ENCODE measurements at regions not wholly inside any gene's neighbourhood (a gene's known extent, or its start where the extent isn't known, plus 50 kb on each side); places are given as distances from the start of the nearest gene placed in this dataset.

DNA sequence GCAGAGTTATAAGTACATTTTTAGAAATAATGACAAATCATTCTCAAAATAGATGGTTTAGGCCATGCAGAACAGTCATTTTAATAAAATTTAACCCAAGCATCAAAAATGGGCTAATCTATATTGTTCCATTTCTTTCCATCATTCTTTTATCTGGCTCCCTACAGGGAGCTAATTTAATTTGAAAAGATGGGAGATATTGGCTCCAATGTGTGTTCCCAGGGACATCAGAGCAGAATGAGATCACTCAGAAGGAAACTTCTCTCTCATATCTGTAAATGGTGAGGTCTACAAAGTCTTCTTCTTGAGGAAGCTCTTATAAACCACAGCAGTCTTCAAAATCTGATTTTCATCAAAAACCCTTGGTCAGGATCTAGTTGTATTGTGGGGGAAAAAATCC lies 119.4 kb upstream of the RAB6C start:
- 0 out of 2 replicates have a peak, but pooled peaks cover 3% of the 10 kb centered on the region for H3K27me3 ChIP-seq (ENCODE audit: low read length)
- H3K9ac ChIP-seq (ENCODE audit: low read length): no peak overlapping the region
- no peaks in the 10 kb centered on the region for H3K36me3 ChIP-seq (ENCODE audit: insufficient read depth, low read length)
- no peaks in the 10 kb centered on the region for H3K4me1 ChIP-seq (ENCODE audit: low read length)
- no peaks in the 10 kb centered on the region for H3K79me2 ChIP-seq (ENCODE audit: low read length)
- no peak overlapping the region for H3K4me2 ChIP-seq (ENCODE audit: low read depth, low read length, poor library complexity, severe bottlenecking)
- no peak overlapping the region for H3K27ac ChIP-seq (ENCODE audit: low read length)
- DNase-seq: no peak
- no peak overlapping the region for H2AFZ ChIP-seq (ENCODE audit: low read length)
- no peaks in the 10 kb centered on the region for H4K20me1 ChIP-seq (ENCODE audit: insufficient read depth, low read depth, low read length)
- H3K9me2 ChIP-seq (replicated peaks; ENCODE audit: insufficient read depth, low read length): no peaks in the 10 kb centered on the region
- H3K9me3 ChIP-seq (ENCODE audit: low read length): no peaks in the 10 kb centered on the region
- H3K4me3 ChIP-seq (ENCODE audit: low read length): no peak overlapping the region

DNA sequence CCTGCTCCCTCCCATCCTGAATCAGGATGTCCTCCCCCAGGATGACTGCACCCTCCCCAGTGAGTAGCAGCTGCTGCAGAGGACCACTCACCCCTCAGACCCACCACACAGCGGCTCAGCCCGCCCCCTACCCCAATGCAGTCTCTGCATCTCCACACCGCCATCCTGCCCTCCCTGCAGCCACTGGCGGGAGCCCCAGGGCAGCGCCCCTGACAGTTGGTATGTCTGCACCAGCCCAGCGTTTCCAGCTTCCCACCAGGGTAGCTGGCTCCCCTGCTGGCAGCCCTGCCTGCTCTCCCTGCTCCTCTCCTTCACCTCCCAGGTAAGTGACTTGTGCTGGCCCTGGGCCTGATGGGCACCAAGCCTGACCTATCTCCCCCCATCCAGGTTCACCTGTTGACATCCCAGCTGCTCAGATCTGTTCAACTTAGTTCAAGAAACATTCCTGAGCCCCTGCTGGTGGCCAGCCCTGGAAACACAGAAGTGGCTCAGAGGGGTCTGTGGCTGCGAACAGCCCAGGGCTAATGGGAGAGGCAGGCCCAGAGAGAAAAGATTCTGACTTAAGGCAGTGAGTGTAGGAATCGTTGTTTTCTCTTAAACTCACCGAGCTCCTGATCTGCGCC lies 117.7 kb upstream of the RAB6C start:
- Histone ChIP-seq H3K9ac (ENCODE audit: low read length) (no peak overlapping the region), H3K4me3 (ENCODE audit: low read length) (no peak overlapping the region), H3K79me2 (ENCODE audit: low read length) (no peaks in the 10 kb centered on the region), H3K4me1 (ENCODE audit: low read length) (no peaks in the 10 kb centered on the region), H3K4me2 (ENCODE audit: low read depth, low read length, poor library complexity, severe bottlenecking) (no peak overlapping the region), H2AFZ (ENCODE audit: low read length) (no peak overlapping the region), H3K27ac (ENCODE audit: low read length) (no peak overlapping the region), H3K36me3 (ENCODE audit: insufficient read depth, low read length) (no peaks in the 10 kb centered on the region), H4K20me1 (ENCODE audit: insufficient read depth, low read depth, low read length) (no peaks in the 10 kb centered on the region), H3K9me2 (replicated peaks; ENCODE audit: insufficient read depth, low read length) (no peaks in the 10 kb centered on the region), H3K9me3 (ENCODE audit: low read length) (no peaks in the 10 kb centered on the region), H3K27me3 (ENCODE audit: low read length) (0 out of 2 replicates have a peak, but pooled peaks cover 3% of the 10 kb centered on the region)
- DNase-seq: no peak

DNA sequence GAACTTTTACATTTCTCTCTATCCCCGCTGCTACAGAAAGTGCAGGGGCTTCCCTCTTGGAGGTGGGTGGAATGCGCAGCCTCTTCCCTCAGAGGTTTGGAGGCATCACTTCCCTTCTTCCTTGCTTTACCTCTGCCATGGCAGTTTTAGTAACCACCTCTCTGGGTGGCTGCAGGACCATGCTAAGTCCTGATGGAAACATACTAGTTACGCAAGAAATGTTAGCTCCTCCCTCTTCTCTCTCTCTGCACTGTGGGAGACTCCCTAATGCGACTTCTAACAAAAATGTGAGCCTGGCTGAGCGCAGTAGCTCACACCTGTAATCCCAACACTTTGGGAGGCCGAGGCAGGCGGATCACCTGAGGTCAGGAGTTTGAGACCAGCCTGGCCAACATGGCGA lies 116.8 kb upstream of the RAB6C start:
- Histone ChIP-seq H3K9me3 (ENCODE audit: low read length) (no peaks in the 10 kb centered on the region), H3K36me3 (ENCODE audit: insufficient read depth, low read length) (no peaks in the 10 kb centered on the region), H4K20me1 (ENCODE audit: insufficient read depth, low read depth, low read length) (no peaks in the 10 kb centered on the region), H3K9me2 (replicated peaks; ENCODE audit: insufficient read depth, low read length) (no peaks in the 10 kb centered on the region), H3K9ac (ENCODE audit: low read length) (no peak overlapping the region), H3K4me1 (ENCODE audit: low read length) (no peaks in the 10 kb centered on the region), H2AFZ (ENCODE audit: low read length) (no peak overlapping the region), H3K27me3 (ENCODE audit: low read length) (no peaks in the 10 kb centered on the region), H3K79me2 (ENCODE audit: low read length) (no peaks in the 10 kb centered on the region), H3K4me2 (ENCODE audit: low read depth, low read length, poor library complexity, severe bottlenecking) (no peak overlapping the region), H3K27ac (ENCODE audit: low read length) (no peak overlapping the region), H3K4me3 (ENCODE audit: low read length) (no peak overlapping the region)
- DNase-seq: no peak

DNA sequence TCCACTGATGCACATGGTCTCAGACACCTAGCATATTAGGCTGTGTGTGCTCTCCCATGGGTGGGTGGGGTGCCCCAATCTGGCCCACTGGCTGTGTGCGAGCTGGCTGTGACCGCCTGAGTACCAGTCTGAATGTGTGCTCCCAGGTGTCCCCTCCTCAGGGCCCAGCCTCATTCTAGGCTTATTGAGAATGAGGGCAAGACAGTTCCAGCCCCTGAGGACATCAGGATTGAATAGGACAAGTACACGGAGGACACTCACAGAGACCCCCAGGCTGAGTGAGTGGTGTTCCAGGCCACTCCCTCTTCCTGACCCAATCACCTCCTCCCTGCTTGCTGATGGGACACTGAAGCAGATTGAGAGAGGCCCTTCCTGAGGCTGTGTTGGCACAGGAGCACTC lies 116.1 kb upstream of the RAB6C start:
- Histone ChIP-seq H3K4me2 (ENCODE audit: low read depth, low read length, poor library complexity, severe bottlenecking) (no peak overlapping the region), H3K9ac (ENCODE audit: low read length) (no peak overlapping the region), H3K27me3 (ENCODE audit: low read length) (no peaks in the 10 kb centered on the region), H3K36me3 (ENCODE audit: insufficient read depth, low read length) (no peaks in the 10 kb centered on the region), H4K20me1 (ENCODE audit: insufficient read depth, low read depth, low read length) (no peaks in the 10 kb centered on the region), H3K9me3 (ENCODE audit: low read length) (no peaks in the 10 kb centered on the region), H2AFZ (ENCODE audit: low read length) (no peak overlapping the region), H3K4me3 (ENCODE audit: low read length) (no peak overlapping the region), H3K9me2 (replicated peaks; ENCODE audit: insufficient read depth, low read length) (no peaks in the 10 kb centered on the region), H3K79me2 (ENCODE audit: low read length) (no peaks in the 10 kb centered on the region), H3K27ac (ENCODE audit: low read length) (no peak overlapping the region), H3K4me1 (ENCODE audit: low read length) (no peaks in the 10 kb centered on the region)
- no peak for DNase-seq

GRCh38 chr2:129864719-129865118 lies 114.7 kb upstream of the RAB6C start:
- Histone ChIP-seq H3K27me3 (ENCODE audit: low read length) (no peaks in the 10 kb centered on the region), H3K36me3 (ENCODE audit: insufficient read depth, low read length) (no peaks in the 10 kb centered on the region), H3K79me2 (ENCODE audit: low read length) (no peaks in the 10 kb centered on the region), H3K4me1 (ENCODE audit: low read length) (no peaks in the 10 kb centered on the region), H3K9ac (ENCODE audit: low read length) (no peak overlapping the region), H3K9me2 (replicated peaks; ENCODE audit: insufficient read depth, low read length) (no peaks in the 10 kb centered on the region), H3K4me3 (ENCODE audit: low read length) (no peak overlapping the region), H3K4me2 (ENCODE audit: low read depth, low read length, poor library complexity, severe bottlenecking) (no peak overlapping the region), H2AFZ (ENCODE audit: low read length) (no peak overlapping the region), H4K20me1 (ENCODE audit: insufficient read depth, low read depth, low read length) (no peaks in the 10 kb centered on the region), H3K27ac (ENCODE audit: low read length) (no peak overlapping the region), H3K9me3 (ENCODE audit: low read length) (no peaks in the 10 kb centered on the region)
- DNase-seq: no peak

DNA sequence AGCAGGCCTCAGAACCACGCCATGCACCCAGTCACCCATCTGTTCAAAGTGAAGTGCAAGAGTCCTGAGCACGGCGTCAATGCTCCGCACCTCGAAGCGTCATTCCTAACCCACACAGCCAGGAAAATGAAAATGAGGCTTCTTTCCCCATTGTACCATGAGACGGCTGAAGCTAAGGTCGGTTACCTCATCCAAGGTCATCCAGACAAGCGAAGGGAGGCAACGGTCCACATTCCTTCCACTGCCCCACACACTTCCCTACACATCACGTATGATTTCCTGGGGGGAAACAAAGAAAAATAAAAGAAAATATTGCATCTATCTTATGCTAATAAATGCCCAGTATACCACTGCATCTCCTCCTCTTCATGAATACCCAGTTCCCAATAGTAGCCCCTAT lies 113.5 kb upstream of the RAB6C start:
- no peak overlapping the region for H3K4me3 ChIP-seq (ENCODE audit: low read length)
- DNase-seq: no peak
- H3K9me3 ChIP-seq (ENCODE audit: low read length): no peaks in the 10 kb centered on the region
- no peaks in the 10 kb centered on the region for H3K79me2 ChIP-seq (ENCODE audit: low read length)
- H3K4me2 ChIP-seq (ENCODE audit: low read depth, low read length, poor library complexity, severe bottlenecking): no peak overlapping the region
- H4K20me1 ChIP-seq (ENCODE audit: insufficient read depth, low read depth, low read length): no peaks in the 10 kb centered on the region
- no peaks in the 10 kb centered on the region for H3K36me3 ChIP-seq (ENCODE audit: insufficient read depth, low read length)
- H3K4me1 ChIP-seq (ENCODE audit: low read length): no peaks in the 10 kb centered on the region
- H3K9me2 ChIP-seq (replicated peaks; ENCODE audit: insufficient read depth, low read length): no peaks in the 10 kb centered on the region
- no peak overlapping the region for H2AFZ ChIP-seq (ENCODE audit: low read length)
- H3K27ac ChIP-seq (ENCODE audit: low read length): no peak overlapping the region
- H3K9ac ChIP-seq (ENCODE audit: low read length): no peak overlapping the region
- H3K27me3 ChIP-seq (ENCODE audit: low read length): no peaks in the 10 kb centered on the region

- Histone ChIP-seq H3K36me3 (ENCODE audit: insufficient read depth, low read length) (no peaks in the 10 kb centered on the region), H3K9ac (ENCODE audit: low read length) (no peak overlapping the region), H3K4me3 (ENCODE audit: low read length) (no peak overlapping the region), H3K9me3 (ENCODE audit: low read length) (no peaks in the 10 kb centered on the region), H4K20me1 (ENCODE audit: insufficient read depth, low read depth, low read length) (no peaks in the 10 kb centered on the region), H3K79me2 (ENCODE audit: low read length) (no peaks in the 10 kb centered on the region), H3K9me2 (replicated peaks; ENCODE audit: insufficient read depth, low read length) (no peaks in the 10 kb centered on the region), H3K27me3 (ENCODE audit: low read length) (no peaks in the 10 kb centered on the region), H3K4me1 (ENCODE audit: low read length) (no peaks in the 10 kb centered on the region), H2AFZ (ENCODE audit: low read length) (no peak overlapping the region), H3K4me2 (ENCODE audit: low read depth, low read length, poor library complexity, severe bottlenecking) (no peak overlapping the region), H3K27ac (ENCODE audit: low read length) (no peak overlapping the region)
- DNase-seq: no peak
These were observed 113.1 kb upstream of the RAB6C start for GRCh38 chr2:129866391-129866790.

DNA sequence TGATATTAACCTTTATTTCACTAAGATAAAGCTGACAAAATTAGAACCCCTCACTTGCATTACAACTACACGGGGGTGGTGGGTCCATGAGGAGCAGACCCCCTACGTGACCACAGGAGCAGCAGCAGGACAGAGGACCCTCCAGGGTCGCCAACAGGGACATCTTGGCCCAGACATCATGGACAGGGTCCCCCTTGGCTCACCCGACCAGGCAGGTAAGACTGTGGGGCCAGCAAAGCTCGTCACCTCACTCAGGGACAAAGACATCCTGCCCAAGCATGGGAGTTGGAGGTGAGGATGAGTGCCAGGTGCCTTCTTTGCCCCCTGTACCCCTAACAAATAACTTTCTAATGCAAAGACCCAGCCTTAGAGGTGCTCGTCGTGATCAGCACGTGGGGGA lies 111.3 kb upstream of the RAB6C start:
- no peak overlapping the region for H2AFZ ChIP-seq (ENCODE audit: low read length)
- H4K20me1 ChIP-seq (ENCODE audit: insufficient read depth, low read depth, low read length): no peaks in the 10 kb centered on the region

More for the DNA sequence above, 111.3 kb upstream of the RAB6C start:
- Histone ChIP-seq H3K27ac (ENCODE audit: low read length) (no peak overlapping the region), H3K9me2 (replicated peaks; ENCODE audit: insufficient read depth, low read length) (no peaks in the 10 kb centered on the region), H3K9ac (ENCODE audit: low read length) (no peak overlapping the region), H3K36me3 (ENCODE audit: insufficient read depth, low read length) (no peaks in the 10 kb centered on the region), H3K4me2 (ENCODE audit: low read depth, low read length, poor library complexity, severe bottlenecking) (no peak overlapping the region), H3K4me1 (ENCODE audit: low read length) (no peaks in the 10 kb centered on the region), H3K9me3 (ENCODE audit: low read length) (no peaks in the 10 kb centered on the region), H3K79me2 (ENCODE audit: low read length) (no peaks in the 10 kb centered on the region), H3K4me3 (ENCODE audit: low read length) (no peak overlapping the region), H3K27me3 (ENCODE audit: low read length) (no peaks in the 10 kb centered on the region)
- no peak for DNase-seq
